GM19463 (cell line): ENCODE measurements at regions not wholly inside any gene's neighbourhood (a gene's known extent, or its start where the extent isn't known, plus 50 kb on each side); places are given as distances from the start of the nearest gene placed in this dataset.

Experiments
- ATAC-seq: cut with Tn5 transposase; IDR thresholded peaks from one replicate; pipeline ENCODE4 v1.9.1; 2021; ENCODE audit warnings: mild to moderate bottlenecking, moderate library complexity; ENCODE audit not compliant: unreplicated experiment

GRCh38 chr6:21508753-21509152 lies 84.8 kb upstream of the SOX4 start:
- no peak for ATAC-seq

DNA sequence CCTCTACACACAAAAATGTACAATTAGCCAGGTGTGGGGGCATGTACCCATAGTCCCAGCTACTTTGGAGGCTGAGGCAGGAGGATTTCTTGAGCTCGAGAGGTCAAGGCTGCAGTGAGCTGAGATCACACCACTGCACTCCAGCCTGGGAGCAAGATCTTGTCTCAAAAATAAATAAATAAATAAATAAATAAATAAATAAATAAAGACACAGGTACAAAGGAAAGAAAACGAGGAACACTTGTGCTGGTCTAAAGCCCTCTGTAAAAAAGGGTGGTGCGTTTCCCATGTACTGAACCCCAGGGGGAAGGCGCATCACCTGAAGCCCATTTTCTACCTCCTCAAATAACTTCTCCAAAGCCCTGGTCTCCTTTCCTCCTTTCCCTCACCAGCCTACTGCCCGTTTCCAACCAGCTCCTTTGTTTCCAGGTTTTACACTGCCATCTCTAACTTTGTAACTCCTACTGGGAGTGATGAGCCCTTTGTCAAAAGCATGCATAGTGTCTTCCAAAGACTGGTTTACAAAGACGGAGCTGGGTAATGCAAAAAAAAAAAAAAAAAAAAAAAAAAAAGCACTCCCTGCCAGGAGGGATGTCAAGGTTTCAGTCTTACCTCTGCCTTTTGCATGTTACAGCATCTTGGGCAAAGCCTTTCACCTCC lies 81.5 kb upstream of the SOX4 start:
- no peak for ATAC-seq

DNA sequence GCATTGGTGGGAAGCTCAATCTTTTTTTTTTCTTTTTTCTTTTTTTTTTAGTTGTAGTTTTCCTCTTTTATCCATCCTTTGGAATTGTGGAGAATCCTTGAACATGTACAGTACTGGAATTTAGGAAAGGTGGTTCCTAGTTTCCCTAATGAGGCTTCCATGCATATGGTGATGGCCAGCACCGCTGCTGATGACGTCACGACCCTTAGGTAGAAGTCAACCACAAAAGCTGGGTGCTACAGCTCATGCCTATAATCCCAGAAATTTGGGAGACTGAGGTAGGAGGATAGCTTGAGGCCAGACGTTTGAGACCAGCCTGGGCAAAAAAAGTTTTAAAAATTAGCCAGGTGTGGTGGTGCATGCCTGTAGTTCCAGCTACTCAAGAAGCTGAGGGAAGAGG lies 79.3 kb upstream of the SOX4 start:
- ATAC-seq = no peak

DNA sequence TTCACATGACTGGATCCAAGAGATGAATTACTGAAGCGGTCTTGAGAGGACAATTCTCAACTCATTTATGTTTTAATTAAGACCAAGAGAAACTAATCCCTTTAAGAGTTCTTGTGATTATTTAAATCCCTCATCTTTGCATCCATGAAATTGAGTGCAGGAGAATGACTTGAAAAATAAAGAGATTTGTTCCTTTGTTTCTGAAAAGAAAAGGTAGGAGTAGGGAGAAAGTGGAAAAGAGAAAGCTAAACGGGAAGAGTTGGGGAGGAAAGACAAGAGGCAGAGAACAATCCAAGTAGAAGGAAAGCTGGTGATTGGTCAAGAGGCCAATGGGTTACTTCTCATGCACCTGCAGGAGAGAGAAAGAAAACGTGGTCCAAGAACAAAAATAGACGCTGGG lies 75.2 kb upstream of the SOX4 start:
- no peak for ATAC-seq

DNA sequence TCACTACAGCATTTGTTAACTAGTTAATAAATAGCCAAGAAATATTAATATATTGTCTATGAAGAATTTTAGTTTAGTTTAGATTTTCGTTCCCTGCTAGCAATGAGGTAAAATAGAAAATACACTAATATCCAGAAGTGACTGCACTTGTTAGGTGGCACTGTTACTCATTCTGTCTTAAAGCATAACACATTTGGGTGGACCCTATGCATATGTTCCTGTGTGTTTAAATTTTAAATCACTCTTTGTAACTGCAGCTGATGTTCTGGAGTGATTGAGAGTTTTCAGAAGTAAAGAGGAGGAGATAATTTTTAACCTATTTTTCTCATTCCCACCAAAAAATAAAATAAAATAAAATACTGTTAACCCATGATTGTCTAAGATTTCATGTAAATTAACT lies 73.9 kb upstream of the SOX4 start:
- no peak for ATAC-seq

DNA sequence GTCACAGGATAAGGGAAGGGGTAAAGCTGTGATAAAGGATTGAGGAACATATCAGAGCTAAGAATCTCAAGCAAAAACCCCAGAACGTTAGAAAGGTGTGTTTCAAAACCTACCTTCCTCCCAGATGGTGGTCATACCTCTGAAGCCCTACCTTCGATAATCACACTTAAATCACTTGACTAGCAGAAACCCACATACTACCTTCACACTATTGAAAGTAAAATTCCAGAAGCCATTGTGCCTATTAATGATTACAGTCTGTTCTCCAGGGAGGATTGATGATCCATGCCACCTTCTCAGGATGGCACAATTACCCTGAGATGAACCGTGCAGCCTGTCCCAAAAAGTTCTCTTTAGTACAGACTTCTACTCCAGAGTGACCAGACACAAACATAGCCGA lies 72.3 kb upstream of the SOX4 start:
- ATAC-seq = no peak

DNA sequence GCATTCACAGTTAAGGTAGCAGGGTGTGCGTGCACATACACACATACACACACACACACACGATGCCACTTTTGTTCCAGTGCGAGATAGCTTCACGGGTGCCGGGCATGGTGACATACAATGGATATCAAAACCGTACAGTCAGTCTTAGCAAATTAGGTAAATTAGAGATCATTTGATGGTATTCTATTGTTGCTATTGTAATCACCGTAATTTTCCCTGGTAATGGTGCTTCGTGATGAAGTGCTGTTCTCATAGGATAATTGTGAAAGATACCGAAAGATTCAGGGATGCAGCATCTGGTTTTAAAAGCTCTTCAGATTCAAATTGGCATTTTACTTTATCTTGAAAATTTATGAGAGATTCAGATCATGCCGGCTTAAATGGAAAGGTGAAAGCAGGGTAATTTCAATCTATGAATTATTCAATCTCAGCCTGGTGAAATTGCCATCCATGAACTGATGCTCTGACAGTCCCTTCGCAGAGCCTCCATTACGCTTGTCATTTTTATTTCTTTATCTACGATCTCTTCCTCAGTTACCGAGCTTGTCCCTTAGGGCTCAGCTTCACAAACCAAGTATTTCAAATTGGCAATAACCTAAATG lies 71.3 kb upstream of the SOX4 start:
- ATAC-seq = no peak

DNA sequence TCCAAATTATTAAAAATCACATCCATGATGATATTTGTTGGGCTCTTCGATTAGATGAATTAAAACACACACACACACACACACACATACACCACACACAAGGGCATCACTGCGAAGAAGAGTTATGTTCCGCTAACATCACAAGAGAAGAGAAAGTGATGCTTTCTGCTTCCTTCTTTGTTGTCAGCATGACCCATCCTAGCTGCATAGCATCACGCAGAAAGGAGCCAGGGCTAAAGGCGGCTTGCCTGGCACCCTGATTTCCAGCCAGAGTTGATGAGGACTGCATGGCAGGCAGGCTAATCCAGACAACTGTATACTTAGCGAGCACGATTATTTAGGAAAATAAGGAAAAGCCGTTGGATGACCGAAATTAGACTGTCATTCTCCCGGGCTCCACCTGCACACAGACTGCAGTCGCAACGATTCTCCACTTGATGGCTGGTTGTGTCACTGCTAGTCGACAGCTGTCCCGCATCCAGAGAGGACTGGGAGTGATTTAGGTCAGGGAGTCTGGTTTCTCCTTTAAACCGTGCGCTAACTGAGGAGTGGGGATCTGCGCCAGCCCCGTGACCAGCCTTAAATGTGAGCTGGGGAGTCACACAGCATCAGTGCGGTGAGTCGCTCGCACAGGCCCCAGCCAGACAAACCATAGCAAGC lies 70.6 kb upstream of the SOX4 start:
- no peak for ATAC-seq

GRCh38 chr6:21523652-21524051 lies 69.9 kb upstream of the SOX4 start:
- no peak for ATAC-seq

- ATAC-seq = no peak
Observed at GRCh38 chr6:21524201-21524600, 69.3 kb upstream of the SOX4 start.

- no peak for ATAC-seq
Observed at GRCh38 chr6:21526974-21527373, 66.6 kb upstream of the SOX4 start.

- ATAC-seq = no peak
Observed at GRCh38 chr6:21527731-21528130, 65.8 kb upstream of the SOX4 start.

GRCh38 chr6:21529431-21529830 lies 64.1 kb upstream of the SOX4 start:
- ATAC-seq = no peak

DNA sequence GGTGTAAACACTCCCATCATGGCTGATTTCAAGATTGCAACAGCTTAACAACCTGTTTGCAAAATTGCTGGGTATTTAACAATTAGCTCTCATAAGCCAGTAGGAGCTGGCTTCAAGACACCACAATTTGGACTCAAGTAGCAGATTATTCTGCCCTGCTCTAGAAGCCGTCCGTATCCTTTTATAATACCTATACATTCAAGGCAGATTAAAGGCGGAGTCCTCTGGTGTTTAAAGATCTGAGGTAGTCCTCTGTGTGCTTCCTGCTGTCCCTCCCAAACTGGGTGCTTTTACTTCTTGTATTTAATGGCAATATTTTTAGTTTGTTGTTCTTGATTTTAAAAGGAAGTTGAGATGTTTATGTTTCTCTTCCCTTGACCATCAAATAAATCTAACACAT lies 62.2 kb upstream of the SOX4 start:
- no peak for ATAC-seq

DNA sequence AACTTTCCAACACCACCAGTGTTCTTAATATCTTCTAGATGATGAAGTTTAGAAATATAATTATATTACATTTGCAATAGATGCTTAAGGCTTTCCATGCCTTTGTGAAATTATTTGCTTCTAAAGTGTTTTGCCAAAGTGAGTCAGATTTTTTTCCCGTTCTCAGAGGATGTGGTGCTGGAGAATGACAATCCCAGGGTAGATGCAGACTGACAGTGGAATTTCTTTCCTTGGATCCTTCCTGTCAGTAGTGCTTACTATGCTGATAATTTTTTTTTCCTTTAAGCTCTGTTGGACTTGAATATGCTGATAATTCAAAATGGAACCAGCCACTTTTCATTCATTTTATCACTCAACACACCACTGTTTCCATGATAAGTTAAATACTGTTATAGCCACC lies 59.9 kb upstream of the SOX4 start:
- no peak for ATAC-seq

GRCh38 chr6:21536280-21536766 lies 57.2 kb upstream of the SOX4 start:
- ATAC-seq = no peak

GRCh38 chr6:21537637-21538036 lies 55.9 kb upstream of the SOX4 start:
- ATAC-seq = no peak

DNA sequence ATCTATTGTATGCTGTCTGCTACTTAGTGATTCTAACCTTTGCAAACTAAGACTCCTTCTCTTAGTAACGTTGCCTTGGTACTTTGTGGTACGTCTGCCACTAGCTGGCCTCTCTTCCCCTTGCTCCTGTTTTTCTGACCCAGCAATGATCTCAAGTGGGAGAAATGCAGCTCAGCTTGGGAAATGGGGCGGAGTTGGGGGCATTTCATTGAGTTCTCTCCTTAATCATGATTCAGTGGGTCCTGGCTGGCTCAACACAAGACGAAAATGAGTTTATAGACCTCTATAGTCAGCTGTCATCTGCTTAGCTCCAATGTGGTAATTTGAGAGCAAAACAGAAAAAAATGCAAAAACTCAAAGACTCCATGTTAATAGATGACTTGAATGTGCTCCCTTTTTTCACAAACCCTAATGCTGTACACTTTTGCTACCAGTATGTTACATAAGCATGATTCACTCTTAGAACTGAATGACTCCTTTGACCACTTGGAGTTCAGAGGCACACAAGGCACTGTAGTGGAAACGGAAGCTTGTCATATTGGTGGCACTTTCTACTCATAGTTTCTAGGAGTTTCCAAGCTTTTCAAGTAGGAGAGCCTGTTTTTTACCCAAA lies 55.3 kb upstream of the SOX4 start:
- ATAC-seq = no peak

DNA sequence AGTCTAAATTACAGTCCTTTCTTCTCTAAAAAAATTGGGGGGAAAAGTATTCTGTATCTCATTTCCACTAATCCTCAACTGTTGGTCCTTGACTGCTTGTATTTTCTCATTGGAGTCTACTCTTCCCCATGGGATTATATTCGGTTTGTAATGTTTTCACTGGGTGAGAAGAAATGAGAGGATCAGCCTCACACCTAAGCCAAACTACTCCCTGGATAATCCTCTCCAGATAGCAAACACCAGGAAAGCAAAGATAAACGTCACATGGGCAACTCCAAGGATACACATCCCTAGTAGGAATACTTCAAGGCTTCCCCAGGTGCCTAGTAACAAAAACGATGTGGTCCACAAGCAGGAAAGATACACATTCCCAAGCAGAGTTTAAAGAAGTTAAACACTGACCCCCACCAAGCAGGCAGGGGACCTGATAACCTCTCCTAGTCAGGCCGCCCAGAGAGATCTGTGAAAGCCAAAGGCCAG lies 53.9 kb upstream of the SOX4 start:
- ATAC-seq = no peak
